HG03060 (cell line): ENCODE measurements at regions not wholly inside any gene's neighbourhood (a gene's known extent, or its start where the extent isn't known, plus 50 kb on each side); places are given as distances from the start of the nearest gene placed in this dataset.
"Not testable (repeated sequence)": the region's sequence is repeated elsewhere in the genome, so short reads cannot be mapped to it uniquely, and the experiment has no call there.

Source experiments
- ATAC-seq: cut with Tn5 transposase; IDR thresholded peaks from one replicate; pipeline ENCODE4 v1.9.1; 2021; ENCODE audit warnings: low read depth, moderate number of reproducible peaks; ENCODE audit not compliant: unreplicated experiment

DNA sequence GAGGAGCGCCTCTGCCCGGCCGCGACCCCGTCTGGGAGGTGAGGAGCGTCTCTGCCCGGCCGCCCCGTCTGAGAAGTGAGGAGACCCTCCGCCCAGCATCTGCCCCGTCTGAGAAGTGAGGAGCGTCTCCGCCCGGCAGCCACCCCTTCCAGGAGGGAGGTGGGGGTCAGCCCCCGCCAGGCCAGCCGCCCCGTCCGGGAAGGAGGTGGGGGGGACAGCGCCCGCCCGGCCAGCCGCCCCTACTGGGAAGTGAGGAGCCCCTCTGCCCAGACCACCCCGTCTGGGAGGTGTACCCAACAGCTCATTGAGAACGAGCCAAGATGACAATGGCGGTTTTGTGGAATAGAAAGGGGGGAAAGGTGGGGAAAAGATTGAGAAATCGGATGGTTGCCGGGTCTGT lies 164.6 kb downstream of the TEX36 start:
- not testable (repeated sequence) for ATAC-seq

DNA sequence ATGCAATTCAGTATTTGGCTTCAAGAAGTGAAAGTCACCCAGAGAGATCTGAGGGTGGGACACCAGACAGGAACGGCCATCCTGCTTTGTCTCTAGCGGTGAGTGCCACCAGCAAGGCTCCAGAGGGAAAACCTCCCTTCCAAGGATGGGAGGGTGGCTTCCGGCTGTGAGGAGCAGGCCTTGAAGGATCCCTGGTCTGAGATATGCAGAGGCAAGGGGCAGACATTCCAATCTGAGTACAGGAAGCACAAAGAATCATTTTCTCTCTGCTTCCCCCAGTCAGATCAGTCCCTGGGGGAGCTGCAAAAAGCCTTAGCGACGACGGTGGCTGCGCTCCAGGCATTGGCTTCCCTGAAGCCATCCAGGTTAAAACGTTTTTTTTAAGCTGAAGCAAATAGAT lies 167.4 kb downstream of the TEX36 start:
- no peak for ATAC-seq

DNA sequence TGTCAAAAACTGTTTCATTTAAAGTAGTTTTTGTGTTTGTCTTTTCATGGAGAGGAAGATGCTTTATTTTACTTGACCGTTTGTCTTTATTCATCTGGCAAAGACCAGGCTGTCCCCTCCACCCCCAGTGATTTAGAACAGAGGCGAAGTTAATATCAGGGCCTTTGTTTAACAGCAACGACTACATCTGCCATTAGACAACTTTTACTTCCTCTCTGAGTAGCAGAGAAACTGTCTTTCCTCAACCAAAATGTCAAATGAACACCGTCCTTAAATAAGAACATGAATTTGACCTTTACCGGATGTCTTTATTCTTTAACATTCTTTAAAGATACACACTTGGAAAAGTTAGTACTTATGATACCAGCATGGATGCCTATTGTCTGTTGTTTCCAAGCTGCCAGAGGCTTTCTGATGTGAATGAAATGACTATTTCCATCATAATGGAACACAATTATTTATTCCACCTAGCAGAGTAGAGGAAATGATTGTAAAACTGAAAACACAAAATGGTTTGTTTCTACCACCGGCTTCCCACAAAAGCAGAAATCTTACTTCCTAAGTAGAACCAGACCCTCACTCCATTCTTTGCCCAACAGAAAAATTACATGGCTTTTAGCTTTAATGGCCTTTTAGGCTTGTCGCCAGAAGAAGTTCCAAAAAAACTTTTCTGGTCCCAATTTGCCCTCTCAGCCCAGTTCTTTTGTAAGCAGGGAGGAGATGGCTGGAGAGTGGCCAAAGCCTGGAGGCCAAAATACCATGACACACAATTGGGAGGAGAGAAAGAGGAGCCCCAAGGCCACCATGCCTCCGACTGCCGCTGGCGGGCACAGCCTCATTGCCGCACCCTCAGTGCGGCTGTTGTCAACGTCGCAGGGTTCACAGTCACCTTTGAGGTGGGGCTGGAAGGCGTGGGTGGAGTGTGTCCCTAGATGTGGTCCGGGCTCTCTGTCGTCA lies 168.5 kb downstream of the TEX36 start:
- ATAC-seq: no peak

DNA sequence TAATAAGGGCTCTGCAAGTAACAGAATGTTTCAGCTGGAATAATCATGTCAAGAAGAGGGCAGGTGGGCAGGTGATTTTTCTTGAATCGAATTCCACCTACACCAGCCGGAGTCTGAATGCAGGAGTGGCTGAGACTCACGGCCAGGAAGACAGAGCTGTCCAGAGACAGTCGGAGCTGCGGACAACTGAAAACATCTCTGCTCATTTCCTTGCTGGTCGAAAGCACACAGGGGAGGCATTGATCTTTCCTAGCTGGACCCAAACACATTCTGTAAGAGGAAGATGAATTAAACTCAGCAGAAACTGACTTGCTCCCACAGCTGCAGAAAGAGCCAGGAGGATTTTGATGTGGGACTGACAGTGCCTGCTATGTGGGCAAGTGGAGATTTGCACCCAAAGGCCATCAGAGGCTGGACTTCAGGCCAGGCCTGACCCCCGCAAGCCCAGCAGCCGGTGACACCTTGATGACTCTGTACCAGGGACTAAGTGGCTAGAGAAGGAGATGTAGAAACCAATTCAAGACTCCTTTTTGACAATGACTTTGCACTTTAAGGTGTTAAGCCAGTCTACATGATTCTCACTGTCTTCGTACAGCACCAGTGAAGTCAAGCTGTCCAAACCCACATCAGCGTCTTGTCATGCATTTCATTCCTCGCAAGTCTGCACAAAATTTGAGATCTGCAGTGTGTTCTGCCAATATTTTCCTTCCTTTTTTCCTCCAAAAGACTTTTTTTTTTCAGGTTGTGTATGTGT lies 169.4 kb downstream of the TEX36 start:
- ATAC-seq: no peak

DNA sequence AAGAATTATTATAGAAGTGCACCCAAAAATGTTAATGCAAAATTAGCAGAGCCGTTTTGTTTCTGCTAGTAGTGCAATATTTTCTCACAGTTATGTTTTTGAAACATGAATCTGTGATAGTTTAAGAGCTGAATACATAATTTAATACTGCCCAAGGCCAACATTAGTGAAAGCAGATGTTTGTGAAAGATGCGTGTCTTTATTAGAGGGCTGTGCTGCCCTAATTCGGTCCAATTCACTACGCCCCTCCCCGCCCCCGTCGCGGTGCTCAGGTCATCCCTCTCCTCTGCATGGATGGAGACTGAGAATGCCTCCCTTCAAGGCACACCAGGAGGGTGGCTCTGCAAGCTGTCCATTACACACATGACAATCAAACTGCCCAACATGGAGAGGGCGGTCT lies 172.0 kb downstream of the TEX36 start:
- ATAC-seq: no peak

DNA sequence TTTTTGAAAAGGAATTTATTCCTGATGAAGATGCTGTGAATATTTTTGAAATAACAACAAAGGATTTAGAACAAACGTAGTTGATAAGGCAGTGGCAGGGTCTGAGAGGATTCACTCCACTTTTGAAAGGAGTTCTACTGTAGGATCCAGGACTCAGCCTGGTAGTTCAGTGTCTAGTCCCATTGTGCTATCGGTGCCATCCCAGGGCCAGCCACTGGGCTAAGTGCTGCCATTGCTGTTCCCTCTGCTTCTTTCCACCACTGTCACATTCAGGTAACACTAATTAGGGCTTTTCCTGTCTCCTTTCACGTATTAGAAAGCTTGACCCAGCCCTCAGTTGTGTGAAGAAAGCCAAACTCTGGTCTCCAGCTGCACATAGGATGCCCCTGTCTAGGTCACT lies 177.3 kb downstream of the TEX36 start:
- no peak for ATAC-seq

DNA sequence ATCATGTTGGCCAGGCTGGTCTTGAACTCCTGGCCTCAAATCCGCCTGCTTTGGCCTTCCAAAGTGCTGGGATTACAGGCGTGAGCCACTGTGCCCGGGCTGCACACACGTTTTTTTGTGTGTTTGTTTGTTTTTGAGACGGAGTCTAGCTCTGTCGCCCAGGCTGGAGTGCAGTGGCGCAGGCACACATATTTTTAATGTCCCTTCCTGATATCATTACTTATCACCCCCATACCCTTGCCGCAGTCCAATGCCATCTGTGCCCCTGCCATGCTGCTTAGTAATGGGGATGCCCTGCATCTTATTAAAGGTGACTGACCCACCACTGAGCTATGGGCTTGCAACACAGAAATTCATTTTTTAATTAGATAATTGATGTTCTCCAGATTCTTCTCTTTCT lies 180.7 kb downstream of the TEX36 start:
- ATAC-seq: no peak

DNA sequence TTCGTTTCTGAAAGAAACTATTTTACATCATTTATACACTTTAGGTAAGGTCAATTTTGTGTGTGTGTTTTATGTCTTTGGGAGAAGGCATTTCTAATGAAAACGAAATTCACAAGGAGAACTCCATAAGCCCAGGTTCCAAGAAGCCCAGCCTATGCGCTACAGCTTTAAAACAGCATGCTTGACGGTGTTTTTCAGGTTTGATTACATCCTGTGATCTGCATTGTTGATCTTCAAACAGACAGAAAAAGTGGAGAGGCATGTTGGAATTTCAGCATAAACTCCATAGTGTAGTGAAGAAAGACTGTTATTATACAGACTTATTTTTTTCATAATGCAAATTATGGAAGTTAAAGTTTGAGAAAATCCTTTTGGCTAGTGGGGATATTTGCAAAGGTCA lies 187.6 kb downstream of the TEX36 start:
- no peak for ATAC-seq

DNA sequence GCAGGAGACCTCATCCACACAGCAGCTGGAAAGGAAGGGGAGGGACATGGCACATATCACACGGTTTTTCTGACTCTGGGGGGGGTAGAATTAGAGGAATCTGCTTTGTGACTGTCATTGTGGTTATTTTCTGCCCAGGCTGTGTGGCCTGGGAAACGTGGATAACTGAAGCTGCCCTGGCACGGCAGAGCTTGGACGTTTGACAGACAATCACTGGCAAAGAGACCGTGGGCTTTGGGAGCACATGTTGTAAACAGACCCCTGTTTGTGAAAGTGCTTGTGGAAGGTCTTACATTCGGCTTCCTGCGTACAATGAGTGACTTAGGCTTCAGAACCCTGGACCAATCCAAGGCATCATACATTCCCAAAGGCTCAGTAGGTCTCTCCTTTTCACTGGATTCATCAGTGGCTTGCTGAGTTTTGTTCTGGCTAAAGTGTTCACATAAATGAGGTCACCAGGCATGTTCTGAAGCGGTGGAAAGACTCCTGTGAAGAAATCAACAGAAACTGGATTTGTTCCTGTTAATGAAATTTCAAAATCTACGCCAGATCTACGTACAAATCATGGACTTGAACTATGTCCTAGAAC lies 188.2 kb downstream of the TEX36 start:
- no peak for ATAC-seq

DNA sequence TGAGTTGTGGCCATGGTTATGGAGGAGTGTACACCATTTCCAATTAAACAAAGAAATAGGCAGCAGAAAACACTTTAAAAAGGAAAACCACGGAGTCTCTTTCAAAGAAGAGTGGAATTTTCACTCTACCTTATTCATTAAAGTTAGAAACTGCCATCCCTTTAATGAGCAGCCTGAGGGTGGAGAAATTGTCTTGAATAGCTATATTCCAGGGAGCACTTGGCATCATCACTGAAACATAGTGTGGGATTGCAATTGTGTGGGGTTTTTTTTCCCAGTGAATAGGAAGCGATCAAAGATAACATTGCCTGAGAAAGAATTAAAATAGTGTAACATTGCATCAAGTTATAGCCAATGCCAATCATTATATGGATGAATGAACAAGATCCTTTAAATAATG lies 191.6 kb downstream of the TEX36 start:
- ATAC-seq: no peak

DNA sequence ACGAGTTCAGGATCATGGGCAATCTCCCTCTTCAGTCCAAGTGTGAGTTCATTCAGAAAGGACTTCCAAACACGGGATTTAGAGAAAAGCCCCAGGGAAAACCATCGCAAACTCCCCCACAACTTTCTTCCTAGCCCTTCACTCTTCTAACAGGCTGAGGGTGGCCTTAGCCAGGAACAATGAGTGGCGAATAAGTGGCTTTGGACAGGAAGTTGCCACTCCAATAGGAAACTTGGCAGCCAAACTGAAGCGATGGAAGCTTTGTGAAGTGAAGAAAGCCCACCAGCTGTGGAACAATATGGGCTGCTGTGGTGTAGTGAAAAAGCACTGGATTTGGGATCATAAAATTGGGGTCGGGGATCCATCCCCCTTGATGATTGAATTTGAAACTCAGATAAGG lies 193.2 kb downstream of the TEX36 start:
- ATAC-seq: no peak

DNA sequence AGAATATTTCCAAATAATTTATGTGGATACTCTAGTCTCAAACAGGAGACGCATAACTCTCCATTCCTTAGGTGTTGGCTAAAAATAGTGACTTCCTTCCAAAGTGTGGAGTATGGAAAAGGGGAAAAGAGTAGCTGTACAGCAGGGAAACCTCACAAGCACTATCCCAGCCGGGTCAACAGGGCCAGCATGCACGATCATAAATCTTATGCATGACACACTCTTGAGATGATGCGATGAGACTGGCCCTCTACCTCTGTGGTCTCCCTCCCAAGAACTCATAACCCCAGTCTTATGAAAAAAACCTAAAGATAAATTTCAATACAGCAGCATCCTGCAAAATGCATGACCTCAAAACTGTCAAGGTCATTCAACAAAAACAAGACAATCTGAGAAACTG lies 197.3 kb downstream of the TEX36 start:
- ATAC-seq: no peak

DNA sequence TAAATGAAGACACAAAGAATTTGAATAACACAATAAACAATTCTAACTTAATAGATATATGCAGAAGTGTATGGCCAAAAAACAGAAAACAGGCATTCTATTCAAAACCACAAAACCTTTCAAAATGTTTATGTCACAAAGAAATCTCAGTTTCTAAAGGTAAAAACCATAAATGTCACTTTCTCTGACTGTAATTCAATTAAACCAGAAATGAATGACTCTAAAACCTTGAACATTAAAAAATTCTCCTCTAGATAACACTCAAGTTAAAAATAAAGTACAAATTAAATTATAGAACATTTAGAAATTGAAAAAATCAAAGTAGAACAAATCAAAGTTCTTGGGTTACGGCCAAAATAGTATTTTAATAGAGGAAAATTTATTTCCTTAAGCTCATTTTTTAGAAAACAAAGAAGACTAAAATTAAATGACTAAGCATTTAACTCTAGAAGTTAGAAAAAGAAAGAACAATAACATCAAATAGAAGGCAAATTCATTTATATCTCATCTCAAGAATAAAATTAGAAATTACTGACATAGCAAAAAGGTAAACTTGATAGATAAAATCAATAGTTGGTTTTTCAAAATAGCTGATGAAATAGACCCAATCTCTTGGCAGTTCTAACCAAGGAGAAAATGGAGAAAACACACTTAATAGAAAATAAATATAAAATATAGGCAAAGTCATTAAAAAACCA lies 198.8 kb downstream of the TEX36 start:
- no peak for ATAC-seq

DNA sequence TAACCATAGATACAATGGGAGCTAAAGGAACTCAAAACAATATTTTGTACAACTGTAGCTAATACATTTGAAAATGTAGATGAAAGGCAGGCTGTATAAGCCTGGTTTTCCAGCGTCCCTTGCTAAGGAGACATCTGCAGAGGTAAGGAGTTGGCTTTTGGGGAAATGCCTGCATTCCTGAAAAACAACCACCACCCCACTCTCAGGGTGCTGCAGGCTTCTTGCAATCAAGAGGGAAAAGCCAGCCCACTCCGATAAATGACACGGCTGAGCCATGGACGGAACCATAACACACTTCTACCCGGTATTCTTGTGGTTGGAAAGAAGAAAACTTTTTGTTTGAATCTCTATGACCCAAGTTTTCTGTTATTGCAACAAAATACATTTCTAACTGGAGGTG lies 200.3 kb downstream of the TEX36 start:
- ATAC-seq: no peak

DNA sequence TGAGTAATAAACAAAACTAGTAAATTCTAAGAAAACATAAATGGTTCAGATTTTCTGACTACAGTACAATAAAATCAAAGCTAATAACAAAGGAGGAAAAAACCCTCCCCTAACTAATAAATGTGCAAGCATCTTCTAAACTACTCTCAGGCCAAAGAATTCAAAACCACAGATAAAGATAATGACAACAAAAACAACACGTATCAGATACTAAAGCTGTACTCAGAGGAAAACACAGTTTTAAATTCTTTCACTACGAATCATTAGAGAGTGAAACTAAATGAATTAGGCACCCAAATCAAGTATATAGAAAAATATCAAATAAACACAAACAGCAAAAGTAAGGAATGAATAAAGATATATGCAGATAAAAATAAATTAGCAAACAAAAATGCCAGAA lies 200.9 kb downstream of the TEX36 start:
- ATAC-seq: no peak

DNA sequence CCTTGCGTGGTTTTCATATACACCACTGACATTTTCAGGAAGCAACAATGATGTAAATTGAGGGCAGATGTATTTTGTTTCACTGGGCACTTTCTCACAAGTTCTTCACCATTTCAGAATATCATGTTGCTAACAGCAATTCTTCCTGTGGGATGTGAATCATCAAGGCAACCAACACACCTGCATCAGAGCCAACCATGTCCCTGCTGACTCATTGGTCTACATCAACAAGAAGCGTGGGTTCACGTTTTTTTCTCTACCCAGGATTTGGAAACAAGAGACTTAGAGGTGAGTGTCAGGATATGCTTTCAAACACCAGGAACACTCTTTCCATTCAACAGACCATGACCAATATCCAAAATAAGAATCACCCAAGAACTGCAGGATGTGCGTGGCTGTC lies 203.9 kb downstream of the TEX36 start:
- ATAC-seq: no peak

DNA sequence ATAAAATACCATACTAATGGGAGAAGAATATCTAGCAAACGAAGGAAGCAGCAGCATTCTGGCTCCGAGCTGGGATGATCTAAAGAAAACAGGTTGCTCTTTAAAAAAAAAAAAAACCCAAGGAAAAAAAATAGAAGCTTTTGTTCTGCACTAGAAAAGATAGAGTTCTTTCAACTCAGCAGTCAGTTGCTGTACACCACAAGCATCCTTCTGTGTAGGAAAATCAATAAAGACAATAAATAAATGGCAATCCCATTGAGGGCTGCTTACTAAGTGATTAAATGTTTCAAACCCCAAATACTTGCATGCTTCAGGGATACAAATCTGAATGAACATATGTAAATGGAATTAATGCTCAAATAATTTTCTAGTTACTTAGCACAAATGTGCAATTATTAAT lies 207.1 kb downstream of the TEX36 start:
- ATAC-seq: no peak

DNA sequence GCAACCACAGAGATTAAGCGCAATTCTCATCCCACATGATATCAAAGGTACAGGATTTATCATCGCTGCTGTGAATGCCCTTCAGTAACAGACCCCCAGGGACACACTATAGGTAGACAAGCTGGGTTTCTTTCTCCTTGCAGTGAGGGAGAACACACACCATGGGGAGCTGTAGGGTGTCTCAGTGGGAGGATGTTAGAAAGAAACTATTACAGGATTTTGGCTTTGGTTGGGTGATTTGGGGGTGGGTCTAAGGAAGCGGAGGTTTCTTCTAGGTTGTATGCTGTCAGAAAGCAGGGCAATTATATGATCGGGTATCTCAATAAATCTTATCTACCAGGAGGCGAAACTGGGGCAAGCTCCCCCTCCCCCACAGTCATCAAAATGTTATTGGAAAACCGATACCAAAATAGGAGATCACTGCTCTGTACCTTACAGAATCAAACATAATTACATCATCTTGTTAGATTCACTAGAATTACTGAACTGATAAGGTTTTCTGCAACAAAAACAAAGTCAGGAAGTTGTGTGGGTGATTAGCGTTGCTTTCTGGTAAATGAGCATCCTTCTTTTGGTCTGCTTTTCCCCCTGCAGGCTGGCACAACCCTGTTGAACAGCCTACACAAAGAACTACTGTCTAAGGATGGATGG lies 209.7 kb downstream of the TEX36 start:
- no peak for ATAC-seq

DNA sequence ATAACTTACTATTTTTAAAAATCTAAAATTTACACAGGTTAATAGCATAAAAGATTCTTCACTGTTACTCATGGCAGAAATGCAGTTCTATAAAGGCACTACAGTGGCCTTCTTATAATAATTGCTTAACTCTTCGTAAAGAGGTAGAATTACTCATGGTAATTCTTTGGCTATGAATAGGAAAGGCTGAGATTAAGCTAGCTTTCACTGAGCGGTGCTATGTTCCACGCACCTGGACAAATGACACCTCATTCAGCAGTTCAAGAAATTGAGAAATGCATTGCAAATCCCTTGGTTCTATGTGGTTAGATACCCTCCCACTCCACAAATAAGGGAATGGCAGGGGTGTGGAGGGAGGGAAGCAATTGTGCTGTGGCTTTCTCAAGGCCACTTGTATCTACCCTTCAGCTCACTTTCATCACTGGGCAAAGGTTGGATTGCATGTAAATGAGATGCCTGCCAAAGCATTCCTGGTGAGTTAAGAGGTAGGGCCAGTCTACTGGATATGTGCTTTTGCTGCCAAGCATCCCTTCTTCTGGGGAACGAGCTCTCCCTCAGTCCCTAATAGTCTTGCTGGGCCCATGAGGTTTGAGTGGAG lies 210.9 kb downstream of the TEX36 start:
- no peak for ATAC-seq

DNA sequence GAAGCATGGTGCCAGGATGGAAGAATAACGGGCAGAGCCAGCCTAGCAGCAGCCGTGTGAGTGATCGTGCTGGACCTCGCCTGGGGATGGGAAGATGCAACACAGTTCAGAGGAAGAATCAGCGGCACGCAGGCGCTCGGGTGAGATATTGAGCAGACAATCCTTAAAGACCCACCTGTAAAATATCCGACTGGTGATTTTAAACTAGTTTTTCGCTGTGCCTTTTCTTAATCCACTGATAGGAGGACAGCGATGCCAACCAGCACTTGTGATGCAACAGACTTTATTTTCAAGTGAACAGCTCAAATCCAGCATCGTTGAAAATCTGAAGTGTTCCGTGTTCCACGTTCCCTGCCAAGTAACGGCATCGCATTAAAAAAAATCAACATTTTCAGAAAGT lies 214.7 kb downstream of the TEX36 start:
- ATAC-seq: no peak
